NCI-H146 treated with DMSO at 0.1 percent for 48 hours (cell line): ENCODE measurements at regions not wholly inside any gene's neighbourhood (a gene's known extent, or its start where the extent isn't known, plus 50 kb on each side); places are given as distances from the start of the nearest gene placed in this dataset.
A peak's percentile ranks its signal among the peaks of the same experiment; 100 is the strongest.

ENCODE experiments used
- DNase-seq: peaks from one replicate; lab custom pipeline; 2025; ENCODE audit not compliant: unreplicated experiment; lab: John Stamatoyannopoulos, UW

GRCh38 chr1:209377995-209378394, 205.5 kb upstream of the CAMK1G start:
- DNase-seq = no peak

DNA sequence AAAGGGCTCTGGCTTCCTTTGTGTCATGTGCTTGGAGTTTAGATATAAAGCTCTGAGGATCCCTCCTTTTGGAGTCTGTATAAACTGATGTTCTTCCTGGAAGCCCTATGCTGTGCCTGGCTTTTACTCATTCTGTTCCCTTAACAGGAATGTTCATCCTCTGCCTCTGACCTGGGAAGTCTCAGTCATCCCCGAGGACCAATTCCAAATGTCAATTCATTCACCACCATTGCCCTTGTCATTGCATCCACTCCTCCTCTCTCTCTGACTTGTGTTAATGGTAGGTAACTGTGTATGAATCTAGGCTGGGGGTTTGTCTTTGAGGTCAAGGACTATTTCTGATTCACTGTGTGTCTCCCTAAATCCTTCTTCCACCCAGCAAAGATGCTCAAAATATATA, 204.2 kb upstream of the CAMK1G start:
- no peak for DNase-seq

DNA sequence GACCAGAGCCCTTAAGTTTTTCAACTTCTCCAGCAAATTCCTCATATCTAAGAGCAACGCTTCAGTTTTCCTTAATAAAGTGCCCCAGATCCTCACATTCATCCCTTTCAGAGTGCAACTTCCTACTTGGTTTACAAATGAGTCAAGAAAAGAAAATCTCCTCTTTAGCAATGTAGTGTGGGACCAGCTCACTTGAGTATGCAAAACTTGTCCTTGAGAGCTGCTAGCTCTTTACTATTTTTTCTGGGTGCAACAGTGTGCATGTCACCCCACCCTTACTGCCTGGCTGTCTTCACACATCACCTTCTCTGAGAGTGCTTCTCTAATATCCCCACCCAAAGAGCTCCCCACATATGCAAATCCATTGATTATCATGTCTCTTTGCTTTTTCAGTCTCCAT, 203.1 kb upstream of the CAMK1G start:
- DNase-seq = no peak

GRCh38 chr1:209382231-209383100, 201.0 kb upstream of the CAMK1G start:
- peak; percentile 80 for DNase-seq

DNA sequence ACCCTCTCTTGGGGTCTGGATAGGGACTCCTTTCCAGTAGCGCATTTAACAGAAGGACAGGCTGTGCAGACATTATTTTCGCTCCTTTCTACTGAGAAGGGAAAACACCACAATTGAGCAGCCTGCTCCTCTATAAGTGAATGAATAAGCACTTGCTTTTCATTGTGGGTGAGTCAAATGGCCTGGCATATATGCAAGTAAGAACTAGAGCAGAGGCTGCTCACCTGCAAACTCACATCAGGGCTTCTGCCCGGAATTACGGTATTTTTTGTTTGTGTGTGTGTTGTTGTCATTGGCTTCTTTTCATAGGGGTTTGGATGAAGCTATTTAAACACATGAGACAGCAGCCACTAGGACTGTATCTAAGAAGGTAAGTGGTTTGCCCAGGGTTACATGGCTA, 200.1 kb upstream of the CAMK1G start:
- DNase-seq = no peak

GRCh38 chr1:209383907-209384709, 199.4 kb upstream of the CAMK1G start:
- DNase-seq = peak; percentile 48

DNA sequence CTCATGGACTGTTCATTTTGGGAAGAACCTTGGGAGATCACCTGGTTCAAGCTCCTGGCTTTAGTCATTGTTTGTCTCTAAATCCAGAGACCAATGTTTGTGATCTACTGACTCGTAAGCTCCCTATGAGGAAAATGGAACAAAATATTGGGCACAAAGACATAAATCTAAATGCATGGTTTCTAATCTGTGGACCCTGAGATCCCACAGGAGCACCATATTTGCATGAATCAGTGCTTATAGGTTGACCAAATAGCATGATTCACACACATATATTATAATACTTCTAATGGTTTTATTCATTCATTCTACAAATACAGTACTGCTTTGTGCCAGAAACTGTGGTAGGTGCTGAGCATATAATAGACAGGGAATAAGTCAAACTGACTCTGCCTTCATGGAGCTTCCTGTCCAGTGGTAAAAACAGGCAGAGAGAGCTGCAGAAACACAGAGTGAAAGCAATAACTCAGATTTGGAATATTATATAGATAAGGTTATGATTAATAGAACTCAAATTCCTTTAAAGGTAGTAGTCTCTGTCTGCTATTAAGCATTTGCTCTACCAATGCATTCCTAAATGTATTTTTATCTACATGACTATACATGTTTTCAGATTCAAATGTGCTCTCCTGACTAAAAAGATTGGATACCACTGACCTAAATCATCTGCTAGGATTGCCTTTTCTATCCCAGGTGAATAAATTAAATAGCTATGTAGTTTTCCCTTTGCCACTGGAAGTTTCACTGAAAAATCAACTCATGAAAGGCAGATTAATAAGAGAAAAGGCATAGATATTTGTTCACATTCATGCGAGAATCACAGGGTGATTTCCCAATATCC, 198.6 kb upstream of the CAMK1G start:
- no peak for DNase-seq

DNA sequence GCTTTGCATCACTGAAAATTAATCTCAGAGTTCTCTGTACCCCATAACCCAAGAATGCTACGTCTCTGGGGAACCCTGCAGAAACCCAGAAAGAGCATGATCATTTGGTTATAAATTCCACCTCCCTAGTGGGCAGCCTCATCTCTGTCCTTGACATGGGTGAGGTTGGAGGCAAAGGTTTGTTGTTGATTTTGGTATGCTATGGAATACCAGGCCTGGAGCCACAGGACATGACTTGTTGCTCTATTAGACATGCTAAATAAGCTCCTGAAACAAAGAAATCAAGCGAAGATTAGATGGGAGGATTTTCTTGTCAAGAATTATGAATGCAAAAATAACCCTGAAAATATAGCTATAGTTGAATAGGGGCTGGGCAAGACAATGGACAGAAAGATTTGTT, 197.4 kb upstream of the CAMK1G start:
- DNase-seq = no peak

GRCh38 chr1:209387271-209387968, 196.1 kb upstream of the CAMK1G start:
- DNase-seq = no peak

GRCh38 chr1:209387969-209388329, 195.6 kb upstream of the CAMK1G start:
- no peak for DNase-seq

GRCh38 chr1:209388358-209388757, 195.2 kb upstream of the CAMK1G start:
- DNase-seq = no peak

DNA sequence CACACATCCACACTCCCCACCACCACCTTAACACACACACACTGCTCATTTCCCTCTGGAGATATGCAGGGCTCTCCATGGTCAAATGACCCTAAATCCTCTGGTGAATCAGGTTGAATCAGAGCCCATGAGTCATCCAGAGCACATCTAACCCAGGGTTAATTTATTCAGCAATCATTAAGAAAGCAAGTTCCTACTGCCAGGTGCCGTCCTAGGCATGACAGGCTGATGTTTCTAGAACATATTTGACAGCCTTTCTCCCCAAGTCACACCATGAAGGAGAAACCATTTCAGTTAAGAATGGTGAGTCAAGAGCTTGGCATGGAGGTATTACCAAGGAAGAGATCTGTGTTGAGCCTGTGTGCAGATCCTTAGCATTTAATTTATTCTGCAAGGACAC, 194.3 kb upstream of the CAMK1G start:
- DNase-seq = no peak

DNA sequence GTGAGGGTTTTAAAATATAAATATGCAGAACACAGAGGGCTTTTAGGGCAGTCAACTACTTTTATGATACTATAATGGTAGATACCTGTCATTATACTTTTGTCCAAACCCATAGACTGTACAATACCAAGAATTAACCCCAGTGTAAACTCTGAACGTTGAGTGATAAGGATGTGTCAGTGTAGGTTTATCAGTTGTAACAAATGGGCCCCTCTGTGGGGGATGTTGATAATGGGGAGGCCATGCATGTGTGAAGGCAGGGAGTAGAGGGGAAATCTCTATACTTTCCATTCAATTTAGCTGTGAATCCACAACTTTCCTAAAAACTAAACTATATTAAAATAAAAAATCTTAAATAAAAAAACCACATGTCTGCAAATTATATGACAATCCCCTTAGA, 193.5 kb upstream of the CAMK1G start:
- no peak for DNase-seq

DNA sequence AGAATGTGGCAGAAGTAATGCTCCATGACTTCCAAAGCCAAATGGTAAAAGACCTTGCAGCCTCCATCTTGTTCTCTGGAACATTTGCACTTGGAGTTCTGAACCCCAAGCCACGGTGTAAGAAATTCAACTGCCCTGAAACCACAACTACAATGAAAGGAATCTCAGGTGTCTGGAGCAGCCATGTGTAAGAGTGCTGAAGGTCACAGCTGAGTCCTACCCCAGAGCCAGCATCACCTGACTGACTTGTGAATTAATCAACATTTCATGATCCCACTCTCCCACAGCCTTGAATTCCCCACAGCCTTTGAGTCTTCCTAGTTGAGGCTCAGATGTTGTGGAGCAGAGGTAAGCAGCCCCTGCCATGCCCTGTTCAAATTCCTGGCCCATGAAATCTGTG, 192.8 kb upstream of the CAMK1G start:
- no peak for DNase-seq

DNA sequence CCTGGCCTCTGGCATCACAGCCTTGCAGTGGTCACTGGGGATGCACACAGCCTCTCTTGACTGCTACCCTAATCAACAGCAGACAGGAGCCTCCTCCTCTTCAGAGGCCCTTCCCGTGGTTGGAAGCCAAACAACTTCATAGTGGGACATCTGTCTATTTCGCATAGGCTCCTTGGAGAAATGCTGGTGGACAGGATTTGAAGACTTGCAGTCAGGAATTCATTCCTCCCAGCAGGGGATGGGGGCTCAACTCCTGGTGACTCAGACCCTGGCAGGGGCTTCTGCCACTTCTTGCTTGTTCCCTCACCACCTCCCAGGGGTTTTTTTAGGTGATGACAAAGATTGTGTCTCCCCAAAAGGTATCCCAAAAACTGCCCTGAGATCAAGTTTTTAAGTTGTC, 191.7 kb upstream of the CAMK1G start:
- DNase-seq = no peak

- DNase-seq = peak; percentile 54
Observed at GRCh38 chr1:209395169-209395568, 188.3 kb upstream of the CAMK1G start.

GRCh38 chr1:209397371-209397770, 186.1 kb upstream of the CAMK1G start:
- no peak for DNase-seq

GRCh38 chr1:209397910-209398309, 185.6 kb upstream of the CAMK1G start:
- no peak for DNase-seq

GRCh38 chr1:209398313-209398991, 185.1 kb upstream of the CAMK1G start:
- DNase-seq = no peak

DNA sequence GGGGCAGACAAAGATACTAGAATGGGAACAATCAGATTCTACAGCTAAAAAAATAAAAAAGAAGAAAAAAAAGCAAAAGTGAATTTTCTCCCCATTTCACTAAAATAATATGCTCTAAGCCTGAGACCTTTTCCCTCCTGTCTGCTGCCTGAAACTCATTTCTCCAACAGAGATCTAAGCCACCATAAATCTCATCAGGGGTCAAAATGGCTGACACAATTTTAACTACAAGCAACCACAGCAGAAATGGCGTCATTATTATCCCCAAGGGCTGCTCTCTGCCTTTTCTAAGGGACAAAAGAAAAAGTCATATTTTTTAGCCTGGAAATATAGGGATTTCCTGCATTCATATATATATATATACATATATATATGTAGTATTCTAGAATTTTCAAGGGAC, 183.7 kb upstream of the CAMK1G start:
- no peak for DNase-seq
